CD4-positive, alpha-beta T cell treated with Interleukin-15 for 4 hours (primary cell): ENCODE measurements at regions not wholly inside any gene's neighbourhood (a gene's known extent, or its start where the extent isn't known, plus 50 kb on each side); places are given as distances from the start of the nearest gene placed in this dataset.

Source experiments
- DNase-seq: peaks from one replicate; pipeline ENCODE4 v3.0.0-alpha.2; 2020; ENCODE audit warnings: low spot score

DNA sequence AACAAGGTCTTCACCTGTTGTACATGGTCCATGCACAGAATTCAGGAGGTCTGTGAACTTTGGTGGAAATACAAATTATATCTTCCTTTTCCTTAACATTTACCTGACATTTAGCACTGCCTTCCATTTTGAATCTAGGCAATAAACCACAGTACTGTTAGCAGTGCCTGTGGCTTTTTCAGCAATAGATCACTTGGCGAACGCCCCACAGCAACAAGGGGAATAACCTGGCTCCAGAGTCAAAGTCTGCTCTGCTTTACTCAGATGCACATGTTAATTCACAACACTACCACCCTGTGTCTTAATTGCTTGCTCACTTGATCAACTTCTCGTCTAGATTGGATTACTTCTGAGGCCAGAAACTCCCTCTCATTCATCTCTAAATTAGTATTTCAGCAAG, 414.6 kb upstream of the PROK2 start:
- no peak for DNase-seq

DNA sequence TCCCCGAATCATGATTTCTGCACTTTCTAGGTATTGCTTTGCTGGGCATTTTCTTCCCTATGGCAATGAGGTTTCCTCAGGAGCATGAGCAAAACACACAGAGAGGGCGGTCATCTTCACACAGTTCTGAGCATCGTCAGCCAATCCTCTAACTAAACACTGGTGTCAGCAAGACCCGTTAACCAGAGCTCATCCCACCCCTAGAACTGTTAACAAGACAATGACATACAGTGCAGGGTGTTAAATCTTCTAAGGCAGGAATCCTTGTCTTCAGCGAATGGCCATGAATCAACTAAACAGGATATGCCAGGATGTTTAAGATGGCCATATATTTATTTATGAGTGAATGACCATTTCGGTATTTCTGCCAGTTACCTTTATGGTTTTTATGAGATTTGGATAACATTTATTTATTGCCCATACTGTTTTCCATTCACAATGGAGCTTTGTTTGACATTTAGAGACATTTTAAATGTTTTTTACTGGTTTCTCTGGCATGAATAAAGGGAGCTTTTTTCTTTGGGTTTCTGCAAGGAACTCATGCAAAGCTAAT, 411.5 kb upstream of the PROK2 start:
- no peak for DNase-seq

DNA sequence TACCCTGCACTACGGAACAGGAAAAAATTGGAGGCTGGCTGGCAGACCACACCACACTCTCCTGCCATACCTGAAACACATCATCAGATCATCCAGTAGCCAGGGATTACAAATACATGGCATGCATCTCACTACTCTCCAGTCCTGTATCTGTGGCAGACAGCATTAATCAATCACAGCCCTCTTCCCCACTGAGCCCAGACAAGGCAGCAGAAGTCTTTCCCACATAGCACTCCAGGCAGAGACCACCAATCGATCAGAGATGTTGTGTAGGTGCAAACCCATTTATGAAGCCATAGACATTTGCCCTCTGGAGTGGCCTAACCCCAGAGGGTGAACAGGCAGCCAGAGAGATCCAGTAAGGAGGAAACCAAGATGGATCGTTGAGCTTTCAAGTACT, 410.9 kb upstream of the PROK2 start:
- no peak for DNase-seq

DNA sequence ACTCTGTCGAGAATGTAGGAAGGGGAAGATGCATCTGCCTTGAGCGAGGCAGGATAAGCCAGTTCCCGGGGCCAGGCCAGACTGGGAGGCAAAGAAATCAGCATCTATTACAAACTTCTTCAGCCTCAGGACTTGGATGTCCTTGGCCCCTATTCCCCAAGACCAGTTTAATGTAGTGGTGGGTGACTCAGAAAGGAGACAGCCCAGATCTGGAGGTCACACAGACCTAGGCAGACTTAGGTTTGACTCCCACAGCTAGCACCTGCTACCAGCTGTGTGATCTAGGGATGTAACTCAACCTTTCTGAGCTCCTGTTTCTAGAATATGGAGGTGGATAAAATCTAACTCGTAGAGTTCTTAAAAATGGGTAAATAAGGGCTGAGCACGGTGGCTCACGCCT, 409.5 kb upstream of the PROK2 start:
- no peak for DNase-seq

DNA sequence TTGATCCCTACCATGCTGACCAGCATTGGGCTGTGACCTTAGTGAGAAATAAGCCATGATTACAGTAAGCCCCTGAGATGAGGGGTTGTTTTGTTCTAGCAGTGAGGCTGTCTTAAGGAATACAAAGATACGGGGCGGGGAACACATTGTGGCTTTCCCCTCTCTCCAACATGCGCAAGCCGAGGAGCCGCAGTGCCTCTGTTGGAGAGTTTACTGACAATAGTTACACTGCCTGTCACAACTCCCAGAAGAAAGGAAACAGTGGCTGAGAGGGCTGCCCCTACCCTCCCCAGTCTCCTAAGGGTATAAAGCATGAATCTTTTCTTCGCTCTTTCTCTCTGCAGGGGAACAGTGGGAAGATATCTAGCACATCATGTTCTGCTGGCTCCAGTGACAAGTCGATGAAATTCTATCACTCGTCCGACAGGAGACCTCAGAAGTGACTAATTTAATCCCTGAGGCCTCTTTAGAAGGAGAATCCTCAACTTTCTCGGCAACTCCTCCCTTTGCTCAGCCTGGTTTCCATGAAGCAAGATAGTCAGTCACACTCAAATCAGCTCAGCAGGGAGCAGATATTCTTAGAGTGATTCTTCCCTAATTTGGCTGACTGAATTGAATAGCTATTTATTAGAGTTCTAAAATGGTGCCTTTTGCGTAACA, 409.0 kb upstream of the PROK2 start:
- DNase-seq = no peak

DNA sequence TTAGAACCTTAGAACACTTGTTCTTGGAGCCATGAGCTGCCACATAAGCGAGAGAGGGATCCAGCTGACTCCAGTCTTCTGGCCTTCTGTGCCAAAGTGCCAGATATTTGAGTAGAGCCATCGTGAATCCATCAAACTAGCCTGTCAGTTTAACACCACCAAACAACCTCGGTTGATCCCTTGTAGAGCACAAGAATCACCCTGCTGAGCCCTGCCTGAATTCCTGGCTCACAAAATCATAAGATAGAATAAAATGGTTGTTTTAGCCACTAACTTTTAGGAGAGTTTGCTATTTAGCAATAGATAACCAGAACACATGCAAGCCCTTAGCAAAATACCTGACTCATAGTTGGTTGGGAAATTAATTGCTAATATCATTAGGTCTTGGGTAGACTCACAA, 407.6 kb upstream of the PROK2 start:
- no peak for DNase-seq

DNA sequence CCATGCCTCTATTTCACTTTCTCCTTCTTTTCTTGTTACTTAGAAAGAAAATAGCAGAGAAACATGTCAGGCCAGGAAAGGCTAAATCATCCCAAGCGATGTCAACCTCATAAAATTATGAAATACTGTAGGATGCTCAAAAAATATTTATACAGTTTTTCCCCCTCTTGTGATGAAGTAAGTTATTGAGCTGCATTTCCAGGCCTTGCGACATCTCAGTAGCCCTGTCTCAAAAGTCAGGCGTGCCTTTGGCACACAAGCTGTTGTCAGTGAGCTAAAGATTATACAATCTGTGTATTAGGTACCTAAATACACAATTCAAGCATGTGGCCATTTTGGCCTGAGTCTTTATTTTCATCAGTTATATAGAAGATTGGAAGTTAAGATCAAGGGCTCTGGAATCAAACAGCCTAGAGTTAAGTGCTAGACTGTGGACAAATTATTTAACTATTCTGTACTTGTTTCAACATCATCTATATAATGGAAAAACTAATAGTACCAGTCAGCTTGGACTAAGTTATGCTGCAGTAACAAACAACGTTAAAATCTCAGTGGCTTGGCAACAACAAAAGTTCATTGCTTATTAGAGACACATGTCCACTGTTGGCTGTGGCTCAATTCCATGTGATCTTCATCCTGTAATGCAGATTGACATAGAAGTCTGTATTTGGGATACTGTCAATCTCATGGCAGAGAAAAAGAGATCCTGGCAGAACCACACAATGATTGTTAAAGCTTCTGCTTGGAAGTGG, 406.4 kb upstream of the PROK2 start:
- no peak for DNase-seq

DNA sequence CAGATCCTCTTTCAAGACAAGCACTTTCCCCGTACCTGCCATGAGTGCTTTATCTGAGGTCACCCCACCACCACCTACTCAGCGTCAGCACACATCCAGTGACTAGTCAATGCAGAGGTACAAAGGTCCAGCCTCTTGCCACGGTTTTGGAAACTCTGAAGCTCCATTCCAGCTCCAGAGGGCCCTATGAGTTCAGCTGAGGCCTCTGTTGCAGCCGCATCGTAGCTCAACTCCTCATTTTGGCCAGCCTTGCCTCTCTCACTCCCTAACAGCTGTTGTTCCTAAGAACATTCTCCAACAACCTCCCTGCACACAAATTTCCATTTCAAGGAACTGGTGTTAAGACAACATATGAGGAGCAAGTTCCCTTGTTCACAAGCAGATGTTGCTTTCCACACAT, 405.1 kb upstream of the PROK2 start:
- DNase-seq = no peak

DNA sequence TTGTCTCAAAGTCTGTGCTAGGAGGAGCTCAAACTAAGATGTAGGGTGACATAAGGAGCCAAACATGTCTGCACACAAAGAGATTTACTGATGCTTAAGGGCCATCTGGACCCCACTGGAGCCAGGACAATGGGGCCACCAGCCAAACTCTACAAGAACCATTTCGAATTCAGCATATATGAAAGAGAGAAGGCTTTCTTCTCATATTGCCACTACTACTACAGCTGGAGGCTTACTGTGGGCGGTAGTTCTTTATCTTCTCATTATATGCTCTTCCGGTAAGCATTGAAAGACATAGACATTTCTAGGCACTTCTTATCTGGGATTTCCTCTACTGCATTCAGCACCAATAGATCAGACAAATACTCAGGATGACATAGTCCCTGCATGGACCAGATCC, 404.4 kb upstream of the PROK2 start:
- DNase-seq = no peak

DNA sequence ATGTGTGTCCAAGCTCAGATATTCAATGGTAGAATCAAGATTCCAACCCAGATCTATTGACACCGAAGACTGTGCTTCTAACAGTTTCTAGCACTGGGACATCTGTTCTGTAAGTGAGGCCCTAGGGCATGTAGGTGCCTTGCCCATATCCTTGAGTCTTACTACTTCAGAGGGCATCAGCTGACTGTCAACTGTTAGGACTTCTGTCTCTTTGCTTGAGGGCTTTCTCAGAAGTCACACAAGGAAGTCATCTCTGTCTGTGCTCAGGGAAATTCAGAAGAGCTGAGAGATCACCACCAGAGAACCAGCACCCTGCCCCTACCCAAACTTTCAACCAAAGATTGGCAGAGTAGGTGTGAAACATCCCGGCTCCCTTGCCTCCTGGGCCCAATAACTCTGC, 403.6 kb upstream of the PROK2 start:
- no peak for DNase-seq

DNA sequence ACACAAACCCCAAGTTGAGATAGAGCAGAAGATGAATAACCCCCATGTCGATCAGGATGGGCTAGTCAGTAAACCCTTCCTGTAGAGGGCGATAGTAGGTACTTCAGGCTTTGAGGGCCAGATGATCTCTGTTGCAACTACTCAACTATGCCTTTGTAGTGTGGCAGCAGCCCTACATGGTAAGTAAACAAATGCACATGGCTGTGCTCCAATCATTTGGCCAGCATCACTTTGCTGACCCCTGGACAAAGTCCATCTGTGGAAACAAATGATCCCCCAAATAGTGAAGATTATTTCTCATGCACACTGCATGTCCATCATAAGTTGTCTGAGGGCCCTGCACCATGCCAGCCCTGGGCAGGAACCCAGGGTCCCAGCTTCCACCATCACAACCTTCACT, 402.2 kb upstream of the PROK2 start:
- DNase-seq = no peak

DNA sequence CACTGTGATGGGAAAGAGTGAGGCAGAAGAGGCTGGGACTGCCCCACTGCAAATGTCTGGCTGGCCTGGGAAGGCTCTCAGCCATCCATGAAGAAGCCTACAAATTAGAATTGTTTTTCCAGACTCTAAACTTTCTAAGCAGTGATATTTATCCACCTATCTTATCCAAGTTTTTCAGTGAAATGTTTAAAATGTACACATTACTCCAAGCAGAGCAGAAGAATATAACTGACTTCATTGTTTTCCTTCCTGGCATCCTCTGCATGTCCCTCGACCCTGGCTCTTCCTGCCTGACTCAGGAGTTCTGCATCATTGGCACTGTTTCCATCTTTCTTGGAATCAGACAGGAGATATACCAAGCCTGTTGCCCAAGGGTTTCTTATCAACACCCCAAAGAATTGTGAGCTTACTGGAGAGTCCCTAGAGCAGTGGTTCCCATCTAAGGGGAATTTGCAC, 401.5 kb upstream of the PROK2 start:
- DNase-seq = no peak

DNA sequence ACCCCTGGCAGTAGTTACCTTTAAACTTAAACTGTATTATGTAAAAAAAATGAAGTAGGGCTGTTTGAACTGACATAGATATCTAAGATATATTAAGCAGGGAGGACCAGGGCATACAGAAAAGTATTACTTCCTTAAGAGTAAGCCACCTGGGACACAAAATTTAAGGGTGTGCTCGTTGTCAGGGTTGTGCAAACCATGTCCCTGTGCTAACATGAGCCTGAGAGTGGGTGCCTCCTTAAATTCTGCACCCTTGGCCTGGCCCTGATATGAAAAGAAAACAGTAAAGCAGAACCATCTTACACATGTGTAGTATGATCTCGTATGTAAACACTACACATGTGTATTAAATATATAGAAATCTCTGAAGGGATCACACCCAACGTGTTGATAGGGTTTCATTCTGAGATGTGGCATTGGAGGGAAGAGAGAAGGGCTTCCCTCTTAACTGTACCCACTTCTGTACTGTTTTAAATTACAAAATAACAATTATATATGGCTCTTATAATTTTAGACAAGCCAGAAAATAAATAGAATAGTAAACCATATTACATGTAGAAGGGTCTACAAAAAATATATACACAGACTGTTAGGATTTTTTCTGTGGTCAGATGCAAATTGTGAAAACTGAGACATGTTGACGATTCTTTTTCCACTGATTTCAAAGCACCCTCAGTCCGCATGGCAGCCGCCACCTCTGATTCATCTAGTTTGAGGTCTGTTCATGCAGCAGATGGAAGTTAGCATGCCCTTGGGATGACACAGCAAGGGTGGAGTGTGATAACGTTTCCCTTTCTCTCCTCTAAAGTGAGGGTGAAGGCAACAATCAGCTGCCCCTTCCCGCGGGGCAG, 400.8 kb upstream of the PROK2 start:
- no peak for DNase-seq

DNA sequence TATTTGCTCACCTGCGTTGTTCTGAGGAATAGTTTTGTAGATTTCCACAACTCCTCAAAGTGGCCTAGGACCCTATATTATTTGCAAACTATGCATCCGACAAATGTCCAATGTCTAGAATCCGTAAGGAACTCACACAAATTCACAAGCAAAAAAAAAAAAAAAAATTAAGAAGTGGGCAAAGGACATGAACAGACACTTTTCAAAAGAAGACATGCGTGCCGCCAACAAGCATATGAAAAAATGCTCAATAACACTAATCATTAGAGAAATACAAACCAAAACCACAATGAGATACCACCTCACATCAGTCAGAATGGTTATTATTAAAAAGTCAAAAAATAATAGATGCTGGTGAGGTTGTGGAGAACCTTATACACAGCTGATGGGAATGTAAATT, 398.5 kb upstream of the PROK2 start:
- DNase-seq = no peak

DNA sequence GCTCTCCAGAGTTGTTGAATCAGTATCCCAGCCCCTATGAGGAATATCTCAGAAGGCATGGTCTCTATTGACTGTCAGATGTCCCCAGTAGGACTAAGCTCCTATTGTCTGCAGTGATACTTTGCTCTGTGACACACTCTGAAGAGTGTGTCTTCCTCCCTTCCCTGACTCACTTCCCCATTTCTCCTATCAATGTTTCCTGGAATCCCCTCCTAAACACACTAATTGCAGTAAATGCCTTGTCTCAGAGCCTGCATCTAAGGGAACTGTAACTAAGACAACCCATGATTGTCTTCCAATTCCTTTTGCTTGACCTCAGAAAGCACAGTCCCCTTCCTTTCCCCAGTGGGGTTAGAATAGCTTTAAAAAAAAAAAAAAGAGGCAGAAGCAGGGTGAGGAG, 397.3 kb upstream of the PROK2 start:
- DNase-seq = no peak

DNA sequence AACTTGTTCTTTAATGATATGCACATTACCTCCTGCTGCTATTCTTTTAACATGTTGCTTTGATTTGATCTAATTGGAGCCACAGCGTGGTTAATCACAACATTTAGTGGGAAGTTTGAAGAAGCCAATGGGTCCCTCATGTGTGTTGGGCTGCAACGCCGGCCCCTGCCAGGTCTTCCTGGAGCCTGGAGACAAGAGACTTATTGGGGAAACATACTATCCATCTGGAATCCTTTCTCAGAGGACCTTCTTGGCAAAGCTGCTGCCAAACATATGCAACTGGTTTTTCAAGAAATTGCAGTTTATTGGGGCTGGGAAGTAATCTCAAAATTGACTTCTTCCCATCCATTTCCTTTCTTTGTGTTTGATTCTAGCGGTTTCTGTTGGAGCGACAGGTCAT, 396.3 kb upstream of the PROK2 start:
- DNase-seq = no peak

DNA sequence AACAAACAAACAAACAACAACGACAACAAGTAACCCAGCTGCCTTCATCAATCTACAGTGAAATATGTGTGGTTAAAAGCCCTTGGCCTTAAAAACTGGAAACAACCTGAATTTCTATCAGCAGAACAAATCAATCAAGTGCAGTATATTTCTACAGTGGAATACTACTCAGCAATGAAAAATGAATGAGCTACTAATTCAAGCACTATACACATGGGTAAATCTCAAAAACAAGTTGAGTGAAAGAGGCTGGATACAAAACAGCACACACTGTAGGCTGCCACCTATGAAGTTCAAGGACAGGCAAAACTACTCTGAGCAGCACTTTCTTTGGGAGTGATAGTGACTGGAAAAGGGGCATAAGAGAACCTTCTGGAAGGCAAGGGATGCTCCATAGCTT, 395.5 kb upstream of the PROK2 start:
- DNase-seq = no peak

DNA sequence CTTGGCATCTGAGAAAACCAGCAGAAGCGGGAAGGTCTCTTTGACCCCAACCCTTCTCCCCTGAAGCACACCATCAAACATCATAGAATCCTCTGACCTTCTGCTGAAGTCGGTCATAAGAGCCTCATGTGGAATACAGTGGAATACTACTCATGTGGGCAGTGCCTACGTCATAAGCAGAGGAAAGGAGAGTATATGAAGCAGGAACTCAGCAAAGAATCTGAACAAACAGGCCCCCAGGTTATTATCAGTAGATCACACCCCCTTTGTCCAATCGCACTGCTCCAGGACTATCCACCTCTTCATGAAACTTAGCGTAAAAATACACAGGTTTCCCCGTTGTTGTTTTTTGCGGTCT, 394.1 kb upstream of the PROK2 start:
- DNase-seq = no peak

DNA sequence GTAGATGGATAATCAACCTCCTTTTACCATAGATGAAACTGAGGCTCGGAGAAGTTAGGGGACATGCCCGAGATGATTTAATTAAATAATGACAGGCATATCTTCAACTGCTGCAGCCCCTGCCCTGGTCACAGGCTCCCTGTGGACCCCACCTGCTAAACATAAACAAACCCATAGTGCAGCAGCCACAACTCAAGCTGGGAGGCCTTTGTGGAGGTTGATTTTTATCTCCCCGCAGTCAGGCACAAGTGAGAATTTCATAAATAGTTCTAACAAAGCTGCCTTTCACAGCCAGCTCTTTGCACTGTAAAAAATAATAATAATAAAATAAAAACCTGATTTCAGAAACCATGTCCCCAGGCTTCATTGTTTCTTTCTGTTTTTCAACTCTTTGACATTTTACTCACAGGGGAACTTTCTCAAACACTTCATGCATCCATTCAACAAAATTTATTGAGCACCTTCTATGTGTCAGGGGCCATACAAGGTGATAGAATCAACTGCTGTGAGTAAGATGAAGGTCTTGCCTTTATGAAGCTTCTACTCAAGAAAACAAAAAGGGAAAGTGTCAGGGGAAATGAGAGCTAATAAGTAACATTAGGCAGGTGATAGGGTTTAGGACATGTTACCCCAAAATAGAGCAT, 393.6 kb upstream of the PROK2 start:
- no peak for DNase-seq

DNA sequence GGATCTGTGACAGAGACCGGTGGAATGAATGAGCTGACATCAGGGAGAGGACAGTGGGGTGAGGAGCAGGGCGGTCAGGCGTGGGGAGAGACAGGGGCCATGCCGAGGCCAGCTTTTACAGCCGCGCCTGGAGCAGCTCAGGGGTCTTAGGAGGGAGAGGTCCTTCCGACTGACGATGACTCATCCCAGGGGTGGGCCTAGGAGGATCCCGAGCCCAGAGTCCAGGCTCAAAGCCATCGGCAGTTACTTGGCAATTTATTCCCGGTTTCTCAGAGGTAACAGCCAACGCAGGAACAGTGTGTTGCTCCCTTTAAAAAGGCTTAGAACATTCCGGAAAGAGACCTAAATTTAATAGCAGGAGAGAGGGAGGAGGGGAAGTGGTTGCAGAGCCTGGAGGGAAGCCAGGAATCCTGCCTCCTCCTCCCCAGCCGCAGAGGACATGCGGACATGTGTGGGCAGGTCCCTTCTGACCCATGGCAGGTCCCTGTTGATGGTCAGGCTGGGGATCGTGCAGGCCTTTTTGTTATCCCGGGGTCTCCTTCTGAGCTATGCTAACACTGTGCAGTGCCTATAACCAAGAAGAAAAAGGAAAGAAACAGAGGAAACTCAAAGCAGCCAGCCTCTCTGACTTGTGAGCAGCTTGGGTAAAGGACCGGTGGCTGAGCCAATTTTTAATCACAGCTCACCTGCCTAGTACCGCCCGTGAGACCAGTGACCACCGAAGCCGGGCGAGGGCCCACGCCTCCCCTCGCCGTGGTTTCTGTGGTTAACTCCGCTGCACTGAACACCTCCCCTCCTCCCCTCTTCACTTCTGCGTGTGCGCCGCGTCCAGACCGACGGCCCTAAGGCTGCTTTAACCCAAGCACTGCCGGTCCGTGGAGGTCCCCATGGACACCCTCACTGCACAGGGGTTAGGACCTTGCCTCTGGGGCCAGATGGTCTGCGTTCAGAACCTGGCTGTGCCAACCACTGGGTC, 392.4 kb upstream of the PROK2 start:
- DNase-seq = no peak

DNA sequence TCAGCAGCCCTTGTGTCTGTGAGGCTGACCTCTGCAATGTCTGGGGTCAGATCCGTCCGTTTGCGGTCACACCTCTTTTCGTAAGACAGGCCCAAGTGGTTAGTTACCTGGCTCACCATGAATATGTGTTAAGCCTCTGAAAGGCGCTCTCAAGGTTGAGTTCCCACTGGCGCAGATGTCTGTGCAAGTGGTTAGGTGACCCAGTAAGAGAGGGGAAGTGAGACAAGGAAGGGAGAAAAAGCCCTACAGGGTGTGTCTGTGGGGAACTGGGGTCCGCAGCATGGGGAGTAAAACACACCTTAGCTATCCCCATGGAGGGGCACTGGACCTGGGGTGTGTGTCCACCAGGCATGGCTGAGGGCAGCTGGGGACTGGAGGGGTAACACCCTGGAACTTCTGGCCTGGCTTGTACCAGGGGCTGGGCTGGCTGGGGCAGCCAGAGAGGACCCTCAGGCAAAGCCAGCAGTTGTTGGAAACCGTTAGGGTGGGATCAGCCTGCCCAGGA, 391.6 kb upstream of the PROK2 start:
- DNase-seq = no peak
